ENCODE measurements at regions not wholly inside any gene's neighbourhood (a gene's known extent, or its start where the extent isn't known, plus 50 kb on each side); places are given as distances from the start of the nearest gene placed in this dataset.
"Not testable (repeated sequence)": the region's sequence is repeated elsewhere in the genome, so short reads cannot be mapped to it uniquely, and the experiment has no call there.

DNA sequence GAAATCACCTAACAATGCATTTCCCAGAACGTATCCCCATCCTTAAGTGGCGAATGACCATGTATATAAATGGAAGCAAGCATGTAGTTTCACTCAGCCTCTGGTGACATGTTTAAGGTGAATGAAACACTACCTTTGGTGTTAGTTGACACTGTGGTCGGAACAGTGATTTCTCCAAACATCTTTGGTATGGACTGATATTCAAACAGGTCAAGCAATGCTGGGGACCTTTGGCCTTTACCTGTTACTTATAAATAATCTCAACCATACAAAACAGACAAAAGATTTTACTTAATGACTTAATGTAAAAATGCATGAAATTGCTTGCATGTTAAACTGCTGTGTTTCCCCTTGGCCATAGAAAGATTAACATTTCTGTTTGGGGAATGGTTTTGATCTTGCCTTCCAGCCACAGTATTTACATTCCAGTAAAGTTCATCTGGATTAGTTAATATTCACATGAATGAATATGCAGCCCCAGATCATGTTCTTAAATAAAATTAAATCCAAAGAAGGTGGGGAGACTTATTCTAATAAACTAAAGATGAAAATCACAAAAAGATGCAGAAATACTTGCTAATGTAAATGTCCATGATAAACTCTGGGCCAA is 74.4 kb upstream of the HES1 start:
- peaks cover 3 to 6% (median 5%) of the 10 kb centered on the region in 4 donors for H3K4me1 Mint-ChIP-seq
- CTCF ChIA-PET (ENCODE audit: partially characterized antibody): no interaction called here
- no peaks in the 10 kb centered on the region for H3K4me1 ChIP-seq (ENCODE audit: insufficient read depth, low read length)

DNA sequence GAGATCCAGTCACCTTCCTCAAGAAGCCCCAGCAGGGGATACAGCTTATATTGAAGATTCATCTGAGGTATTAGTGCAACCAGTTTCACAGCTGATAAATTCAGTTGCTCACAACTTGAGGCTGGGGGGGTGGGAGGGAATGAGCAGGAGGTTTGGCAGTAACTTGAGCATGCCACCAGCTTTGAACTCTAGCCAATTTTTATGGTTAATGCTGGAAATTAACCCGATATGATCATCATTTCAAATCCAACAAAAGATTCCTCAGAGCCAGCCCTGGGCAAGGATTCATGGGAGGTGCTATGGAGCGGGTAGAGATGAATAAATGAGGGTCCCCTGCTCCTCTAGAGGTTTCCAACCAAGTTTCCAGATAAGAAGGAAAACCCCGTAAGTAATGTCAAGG is 73.1 kb upstream of the HES1 start:
- no peak for DNase-seq
- Histone ChIP-seq H3K27me3 (ENCODE audit: insufficient read depth, low read length) (no peaks in the 10 kb centered on the region), H3K36me3 (ENCODE audit: insufficient read depth, low read length) (no peaks in the 10 kb centered on the region), H3K4me1 (ENCODE audit: insufficient read depth, low read length) (no peaks in the 10 kb centered on the region), H3K9me3 (ENCODE audit: control insufficient read depth in 1 of 2, low read length in 2 of 2) (no peaks in the 10 kb centered on the region), H3K4me3 (ENCODE audit: low read length in 2 of 2) (no peak overlapping the region), H3K27ac (ENCODE audit: low read depth, low read length) (no peak overlapping the region)
- intact Hi-C loops (cut with micrococcal nuclease): no loop called here
- H3K4me3 Mint-ChIP-seq: no peak overlapping the region
- peaks cover 1 to 3% (median 2%) of the 10 kb centered on the region in 4 donors for H3K4me1 Mint-ChIP-seq
- H3K27me3 Mint-ChIP-seq: peaks cover 1% of the 10 kb centered on the region in 2 donors
- H3K27ac Mint-ChIP-seq: no peak overlapping the region
- H3K9me3 Mint-ChIP-seq: peaks cover 0 to 14% (median 5%) of the 10 kb centered on the region in 8 donors
- CTCF ChIA-PET (ENCODE audit: partially characterized antibody): no interaction called here
- POLR2A ChIA-PET (ENCODE audit: partially characterized antibody): no interaction called here
- H3K36me3 Mint-ChIP-seq: no peaks in the 10 kb centered on the region

More for the DNA sequence above, 74.4 kb upstream of the HES1 start:
- no peaks in the 10 kb centered on the region for H3K36me3 ChIP-seq (ENCODE audit: insufficient read depth, low read length)
- H3K27ac ChIP-seq (ENCODE audit: low read depth, low read length): no peak overlapping the region
- H3K36me3 Mint-ChIP-seq: no peaks in the 10 kb centered on the region
- peak overlapping the region in 1 of 7 donors; percentile 58 for H3K27ac Mint-ChIP-seq
- H3K27me3 ChIP-seq (ENCODE audit: insufficient read depth, low read length): no peaks in the 10 kb centered on the region
- no peak for DNase-seq
- no peak overlapping the region for H3K4me3 Mint-ChIP-seq
- intact Hi-C loops (cut with micrococcal nuclease): no loop called here
- H3K9me3 Mint-ChIP-seq: peaks cover 0 to 4% (median 0%) of the 10 kb centered on the region in 8 donors
- POLR2A ChIA-PET (ENCODE audit: partially characterized antibody): no interaction called here
- no peak overlapping the region for H3K4me3 ChIP-seq (ENCODE audit: low read length in 2 of 2)
- peaks cover 9 to 11% of the 10 kb centered on the region in 2 donors for H3K27me3 Mint-ChIP-seq
- no peaks in the 10 kb centered on the region for H3K9me3 ChIP-seq (ENCODE audit: control insufficient read depth in 1 of 2, low read length in 2 of 2)

DNA sequence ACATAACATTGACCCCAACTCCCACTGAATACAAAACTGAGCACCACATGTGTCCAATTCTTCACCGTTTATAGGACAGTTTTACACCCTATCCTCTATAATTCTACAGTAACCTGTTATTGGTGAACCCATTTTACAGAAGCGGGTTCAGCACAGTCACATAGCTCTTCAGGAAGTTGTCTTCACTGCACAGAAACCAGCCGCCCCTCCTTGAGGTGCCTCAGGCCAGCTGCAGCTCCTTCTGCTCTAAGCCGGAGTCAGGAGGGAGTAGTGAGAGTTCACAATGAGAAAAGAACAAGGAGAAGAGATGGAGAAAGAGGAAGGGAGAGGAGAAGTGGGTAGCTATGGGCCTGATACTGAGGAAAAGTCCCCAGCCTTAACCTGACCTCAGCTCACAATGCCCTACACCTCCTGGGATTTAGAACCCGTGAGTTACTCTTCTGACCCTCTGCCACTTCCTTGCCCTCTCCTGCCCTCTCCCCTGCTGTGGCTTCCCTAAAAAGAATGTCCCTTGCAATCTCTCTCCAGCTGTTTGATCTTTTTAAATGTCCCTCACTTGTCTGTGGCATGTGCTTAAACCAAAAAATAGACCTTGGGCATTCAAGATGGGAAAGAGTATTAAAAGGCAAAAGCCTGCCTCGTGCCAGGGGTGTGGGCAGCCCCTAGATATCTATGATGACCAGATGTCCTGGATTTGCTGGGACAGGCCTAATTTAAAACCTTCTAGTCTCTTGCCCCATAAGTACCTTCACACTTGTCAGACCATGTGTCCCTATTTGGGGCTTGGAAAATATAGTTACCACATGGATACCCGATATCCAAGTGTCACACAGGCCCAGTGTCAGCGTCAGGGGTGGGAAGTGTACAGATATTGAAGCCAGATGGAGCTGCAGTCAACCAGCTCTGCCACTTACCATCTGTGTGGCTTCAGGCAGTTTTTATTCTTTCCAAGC is 71.3 kb upstream of the HES1 start:
- Mint-ChIP-seq H3K4me3 (no peak overlapping the region), H3K4me1 (peaks cover 0 to 4% (median under 1%) of the 10 kb centered on the region in 4 donors), H3K27ac (no peak overlapping the region), H3K27me3 (peaks cover 2 to 6% of the 10 kb centered on the region in 2 donors), H3K36me3 (no peaks in the 10 kb centered on the region), H3K9me3 (peaks cover 0 to 16% (median 6%) of the 10 kb centered on the region in 8 donors)
- intact Hi-C loops (cut with micrococcal nuclease): no loop called here
- H3K4me3 ChIP-seq (ENCODE audit: low read length in 2 of 2): no peak overlapping the region
- H3K27ac ChIP-seq (ENCODE audit: low read depth, low read length): no peak overlapping the region
- ChIA-PET POLR2A (ENCODE audit: partially characterized antibody) (no interaction called here), CTCF (ENCODE audit: partially characterized antibody) (no interaction called here)
- no peaks in the 10 kb centered on the region for H3K27me3 ChIP-seq (ENCODE audit: insufficient read depth, low read length)
- H3K4me1 ChIP-seq (ENCODE audit: insufficient read depth, low read length): no peaks in the 10 kb centered on the region
- H3K36me3 ChIP-seq (ENCODE audit: insufficient read depth, low read length): no peaks in the 10 kb centered on the region
- H3K9me3 ChIP-seq (ENCODE audit: control insufficient read depth in 1 of 2, low read length in 2 of 2): no peaks in the 10 kb centered on the region
- DNase-seq: no peak

DNA sequence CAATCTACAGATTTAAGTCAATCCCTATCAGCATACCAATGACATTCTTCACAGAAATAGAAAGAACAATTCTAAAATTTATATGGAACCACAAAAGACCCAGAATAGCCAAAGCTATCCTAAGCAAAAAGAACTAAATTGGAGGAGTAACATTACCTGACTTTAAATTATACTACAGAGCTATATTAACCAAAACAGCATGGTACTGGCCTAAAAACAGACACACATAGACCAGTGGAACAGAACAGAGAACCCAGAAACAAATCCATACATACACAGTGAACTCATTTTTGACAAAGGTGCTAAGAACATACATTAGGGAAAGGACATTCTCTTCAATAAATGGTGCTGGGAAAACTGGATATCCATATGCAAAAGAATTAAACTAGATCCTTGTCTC is 68.6 kb upstream of the HES1 start:
- POLR2A ChIA-PET (ENCODE audit: partially characterized antibody); H3K4me3 Mint-ChIP-seq; H3K27me3 ChIP-seq (ENCODE audit: insufficient read depth, low read length); H3K36me3 ChIP-seq (ENCODE audit: insufficient read depth, low read length); H3K27ac Mint-ChIP-seq; DNase-seq; H3K27ac ChIP-seq (ENCODE audit: low read depth, low read length); H3K36me3 Mint-ChIP-seq; H3K4me3 ChIP-seq (ENCODE audit: low read length in 2 of 2); CTCF ChIA-PET (ENCODE audit: partially characterized antibody); H3K4me1 ChIP-seq (ENCODE audit: insufficient read depth, low read length); H3K9me3 ChIP-seq (ENCODE audit: control insufficient read depth in 1 of 2, low read length in 2 of 2); intact Hi-C loops (cut with micrococcal nuclease): not testable (repeated sequence)
- peaks cover 4 to 11% of the 10 kb centered on the region in 2 donors for H3K27me3 Mint-ChIP-seq
- peaks cover 0 to 16% (median 6%) of the 10 kb centered on the region in 8 donors for H3K9me3 Mint-ChIP-seq
- peaks cover 3 to 13% (median 7%) of the 10 kb centered on the region in 4 donors for H3K4me1 Mint-ChIP-seq

DNA sequence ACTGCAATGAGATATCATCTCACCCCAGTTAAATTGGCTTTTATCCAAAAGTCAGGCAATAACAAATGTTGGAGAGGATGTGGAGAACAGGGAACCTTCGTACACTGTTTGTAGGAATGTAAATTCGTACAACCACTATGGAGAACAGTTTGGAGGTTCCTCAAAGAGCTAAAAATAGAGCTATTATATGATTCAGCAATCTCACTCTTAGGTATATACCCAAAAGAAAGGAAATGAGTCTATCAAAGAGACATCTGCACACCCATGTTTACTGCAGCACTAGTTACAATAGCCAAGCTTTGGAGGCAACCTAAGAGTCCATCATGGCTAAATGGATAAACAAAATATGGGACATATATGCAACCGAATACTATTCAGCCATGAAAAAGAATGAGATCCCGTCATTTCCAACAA is 68.0 kb upstream of the HES1 start:
- Mint-ChIP-seq H3K27ac (no peak overlapping the region), H3K27me3 (peaks cover 8 to 17% of the 10 kb centered on the region in 2 donors), H3K4me3 (peak overlapping the region in 1 of 8 donors; percentile 0), H3K9me3 (peaks cover 0 to 16% (median 6%) of the 10 kb centered on the region in 8 donors), H3K4me1 (peaks cover 3 to 13% (median 7%) of the 10 kb centered on the region in 4 donors), H3K36me3 (no peaks in the 10 kb centered on the region)
- POLR2A ChIA-PET (ENCODE audit: partially characterized antibody): no interaction called here
- Histone ChIP-seq H3K4me1 (ENCODE audit: insufficient read depth, low read length) (peaks cover 5% of the 10 kb centered on the region), H3K27me3 (ENCODE audit: insufficient read depth, low read length) (no peaks in the 10 kb centered on the region), H3K36me3 (ENCODE audit: insufficient read depth, low read length) (no peaks in the 10 kb centered on the region), H3K27ac (ENCODE audit: low read depth, low read length) (no peak overlapping the region), H3K4me3 (ENCODE audit: low read length in 2 of 2) (no peak overlapping the region), H3K9me3 (ENCODE audit: control insufficient read depth in 1 of 2, low read length in 2 of 2) (no peaks in the 10 kb centered on the region)
- intact Hi-C loops (cut with micrococcal nuclease): no loop called here
- DNase-seq: no peak
- CTCF ChIA-PET (ENCODE audit: partially characterized antibody): no interaction called here

DNA sequence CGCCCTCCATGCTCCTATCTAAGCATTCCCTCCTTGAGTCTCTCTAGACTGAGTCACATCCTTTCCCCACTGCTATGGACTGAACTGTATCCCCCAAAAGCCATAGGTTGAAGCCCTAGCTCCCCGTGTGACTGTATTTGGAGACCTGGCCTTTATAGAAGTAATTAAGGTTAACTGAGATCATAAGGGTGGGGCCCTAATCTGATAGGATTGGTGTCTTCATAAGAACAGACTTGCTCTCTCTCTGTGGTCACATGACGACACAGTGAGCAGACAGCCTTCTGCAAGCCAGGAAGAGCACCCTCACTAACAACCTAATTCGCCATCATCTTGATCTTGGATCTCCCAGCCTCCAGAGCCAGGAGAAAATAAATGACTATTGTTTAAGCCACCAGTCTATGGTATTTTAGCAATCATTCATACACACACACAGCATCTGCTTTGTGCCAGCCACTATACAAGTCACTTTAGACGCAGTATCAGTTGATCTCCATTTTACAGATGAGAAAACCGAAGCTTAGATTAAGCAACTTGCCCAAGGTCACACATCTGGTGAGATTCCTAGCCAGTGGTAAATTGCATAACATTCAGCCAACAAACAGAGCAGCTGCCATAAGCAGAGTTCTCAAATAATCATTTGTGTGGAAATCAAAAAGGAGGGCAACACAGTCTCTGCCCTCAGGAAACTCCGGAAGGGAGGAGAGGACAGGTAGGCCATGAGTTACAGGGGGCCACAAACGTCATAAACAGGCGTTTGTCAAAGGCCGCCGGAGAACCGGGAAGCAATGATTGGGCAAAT is 66.3 kb upstream of the HES1 start:
- DNase-seq: no peak
- CTCF ChIA-PET (ENCODE audit: partially characterized antibody): no interaction called here
- H3K27ac Mint-ChIP-seq: no peak overlapping the region
- Histone ChIP-seq H3K27me3 (ENCODE audit: insufficient read depth, low read length) (no peaks in the 10 kb centered on the region), H3K9me3 (ENCODE audit: control insufficient read depth in 1 of 2, low read length in 2 of 2) (no peaks in the 10 kb centered on the region), H3K27ac (ENCODE audit: low read depth, low read length) (no peak overlapping the region), H3K4me1 (ENCODE audit: insufficient read depth, low read length) (peaks cover 5% of the 10 kb centered on the region), H3K36me3 (ENCODE audit: insufficient read depth, low read length) (no peaks in the 10 kb centered on the region), H3K4me3 (ENCODE audit: low read length in 2 of 2) (no peak overlapping the region)
- peak overlapping the region; percentile 60 to 82 (median 73) for H3K4me3 Mint-ChIP-seq
- no peaks in the 10 kb centered on the region for H3K36me3 Mint-ChIP-seq
- H3K9me3 Mint-ChIP-seq: peaks cover 0 to 16% (median 6%) of the 10 kb centered on the region in 8 donors
- intact Hi-C loops (cut with micrococcal nuclease): loop anchor here (5.0 kb wide), 1 partner anchor 68 kb away; the partner anchor contains the start of gene HES1
- H3K4me1 Mint-ChIP-seq: peaks cover 3 to 13% (median 7%) of the 10 kb centered on the region in 4 donors
- H3K27me3 Mint-ChIP-seq: peaks cover 16 to 25% of the 10 kb centered on the region in 2 donors
- POLR2A ChIA-PET (ENCODE audit: partially characterized antibody): no interaction called here

DNA sequence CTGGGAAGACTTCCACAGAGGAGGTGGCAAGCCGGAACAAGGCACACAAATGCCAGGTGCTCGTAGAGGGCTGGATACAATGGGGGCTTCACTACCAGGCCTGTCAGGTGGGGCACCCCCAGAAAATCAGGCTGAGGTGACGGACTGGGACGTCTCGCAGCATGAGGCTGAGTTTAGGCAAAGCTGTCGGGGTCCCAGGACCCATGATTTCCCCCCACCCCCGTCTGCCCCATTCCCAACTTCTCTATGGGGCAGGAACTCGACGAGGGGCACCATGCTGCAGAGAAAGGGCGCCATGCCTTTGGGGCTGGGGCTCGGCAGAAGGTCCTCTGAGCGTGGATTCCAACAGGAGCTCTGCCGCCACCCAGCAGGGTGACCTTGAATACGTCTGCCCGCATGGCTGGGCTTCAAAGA is 65.7 kb upstream of the HES1 start:
- Mint-ChIP-seq H3K4me1 (peaks cover 3 to 13% (median 7%) of the 10 kb centered on the region in 4 donors), H3K27ac (no peak overlapping the region), H3K36me3 (no peaks in the 10 kb centered on the region), H3K4me3 (peak overlapping the region; percentile 60 to 82 (median 74)), H3K27me3 (peaks cover 18 to 29% of the 10 kb centered on the region in 2 donors), H3K9me3 (peaks cover 0 to 16% (median 6%) of the 10 kb centered on the region in 8 donors)
- Histone ChIP-seq H3K27me3 (ENCODE audit: insufficient read depth, low read length) (no peaks in the 10 kb centered on the region), H3K4me3 (ENCODE audit: low read length in 2 of 2) (no peak overlapping the region), H3K9me3 (ENCODE audit: control insufficient read depth in 1 of 2, low read length in 2 of 2) (no peaks in the 10 kb centered on the region), H3K4me1 (ENCODE audit: insufficient read depth, low read length) (peaks cover 5% of the 10 kb centered on the region), H3K27ac (ENCODE audit: low read depth, low read length) (no peak overlapping the region), H3K36me3 (ENCODE audit: insufficient read depth, low read length) (no peaks in the 10 kb centered on the region)
- intact Hi-C loops (cut with micrococcal nuclease): loop anchor here (5.0 kb wide), 1 partner anchor 67 kb away; the partner anchor contains the start of gene HES1
- ChIA-PET CTCF (ENCODE audit: partially characterized antibody) (no interaction called here), POLR2A (ENCODE audit: partially characterized antibody) (no interaction called here)
- no peak for DNase-seq

Data from CD4-positive, alpha-beta memory T cell (primary cell).